ENCODE measurements at regions not wholly inside any gene's neighbourhood (a gene's known extent, or its start where the extent isn't known, plus 50 kb on each side); places are given as distances from the start of the nearest gene placed in this dataset.

DNA sequence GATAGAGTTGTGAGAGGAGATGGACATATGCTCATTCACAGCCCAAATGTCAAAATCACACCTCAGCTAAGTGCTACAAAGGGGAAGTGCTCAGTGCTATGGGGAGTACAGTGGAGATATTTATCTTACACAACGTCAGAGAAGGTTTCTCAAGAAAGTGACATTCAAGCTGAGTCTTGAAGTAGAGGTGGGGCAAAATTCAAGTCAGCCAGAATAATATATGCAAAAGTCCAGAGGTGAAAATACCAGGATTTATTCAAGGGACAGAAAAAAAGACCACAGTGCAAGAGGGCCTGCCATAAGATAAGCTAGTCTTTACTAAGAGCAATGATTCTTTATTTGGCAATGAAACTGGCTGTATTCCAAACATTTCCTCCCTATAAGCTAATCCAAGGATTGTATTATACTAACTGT lies 327.8 kb upstream of the PIK3R1 start:
- POLR2A ChIA-PET (ENCODE audit: unreplicated experiment): no interaction called here
- H3K36me3 ChIP-seq (ENCODE audit: low read depth): no peaks in the 10 kb centered on the region
- no peaks in the 10 kb centered on the region for H3F3A ChIP-seq (ENCODE audit: insufficient read depth, low read depth)
- no peaks in the 10 kb centered on the region for H3K79me2 ChIP-seq (ENCODE audit: low read depth)
- no peaks in the 10 kb centered on the region for H4K20me1 ChIP-seq (ENCODE audit: insufficient read depth)
- H3K9me2 ChIP-seq (ENCODE audit: insufficient read depth): no peaks in the 10 kb centered on the region
- DNase-seq: no peak
- no peaks in the 10 kb centered on the region for H3K9me3 ChIP-seq (ENCODE audit: insufficient read depth, low read depth)
- no peaks in the 10 kb centered on the region for H3K4me1 ChIP-seq (replicated peaks; ENCODE audit: insufficient read depth)
- no peak overlapping the region for H2AFZ ChIP-seq
- TF ChIP-seq EZH2 (IDR thresholded peaks at IDR 0.05; ENCODE audit: low read depth): no peak
- TF ChIP-seq, protein P1, sequence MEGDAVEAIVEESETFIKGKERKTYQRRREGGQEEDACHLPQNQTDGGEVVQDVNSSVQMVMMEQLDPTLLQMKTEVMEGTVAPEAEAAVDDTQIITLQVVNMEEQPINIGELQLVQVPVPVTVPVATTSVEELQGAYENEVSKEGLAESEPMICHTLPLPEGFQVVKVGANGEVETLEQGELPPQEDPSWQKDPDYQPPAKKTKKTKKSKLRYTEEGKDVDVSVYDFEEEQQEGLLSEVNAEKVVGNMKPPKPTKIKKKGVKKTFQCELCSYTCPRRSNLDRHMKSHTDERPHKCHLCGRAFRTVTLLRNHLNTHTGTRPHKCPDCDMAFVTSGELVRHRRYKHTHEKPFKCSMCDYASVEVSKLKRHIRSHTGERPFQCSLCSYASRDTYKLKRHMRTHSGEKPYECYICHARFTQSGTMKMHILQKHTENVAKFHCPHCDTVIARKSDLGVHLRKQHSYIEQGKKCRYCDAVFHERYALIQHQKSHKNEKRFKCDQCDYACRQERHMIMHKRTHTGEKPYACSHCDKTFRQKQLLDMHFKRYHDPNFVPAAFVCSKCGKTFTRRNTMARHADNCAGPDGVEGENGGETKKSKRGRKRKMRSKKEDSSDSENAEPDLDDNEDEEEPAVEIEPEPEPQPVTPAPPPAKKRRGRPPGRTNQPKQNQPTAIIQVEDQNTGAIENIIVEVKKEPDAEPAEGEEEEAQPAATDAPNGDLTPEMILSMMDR (conservative IDR thresholded peaks at IDR 0.05): no peak
- no peak overlapping the region for H3K27ac ChIP-seq
- H3K27me3 ChIP-seq (ENCODE audit: insufficient read depth, low read depth): no peaks in the 10 kb centered on the region
- CTCF ChIA-PET: no interaction called here
- no peak overlapping the region for H3K4me3 ChIP-seq
- no peak overlapping the region for H3K4me2 ChIP-seq
- intact Hi-C loops (cut with micrococcal nuclease; ENCODE audit: unreplicated experiment): no loop called here
- no TSS peak for BruUV-seq (replicated peaks)

DNA sequence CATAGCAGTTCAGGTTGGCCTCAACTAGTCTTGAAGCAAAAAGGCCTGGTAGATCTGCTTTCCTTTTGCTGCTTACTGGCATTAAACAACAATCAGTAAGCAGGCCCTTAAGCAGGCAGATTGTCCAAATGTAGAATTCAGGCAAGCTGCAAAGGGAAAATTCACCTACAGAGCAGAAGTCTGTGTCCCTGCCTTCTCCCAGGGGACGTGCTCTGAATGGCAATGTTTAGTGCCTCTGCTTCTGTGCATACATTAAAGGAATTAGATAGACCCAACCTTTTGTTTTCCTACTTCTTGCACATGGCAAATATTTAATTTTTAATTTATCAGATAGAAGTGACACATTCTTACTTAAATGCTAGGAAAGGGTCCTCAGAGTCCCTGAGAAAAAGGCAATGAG lies 328.8 kb upstream of the PIK3R1 start:
- H3K79me2 ChIP-seq (ENCODE audit: low read depth): no peaks in the 10 kb centered on the region
- no peaks in the 10 kb centered on the region for H4K20me1 ChIP-seq (ENCODE audit: insufficient read depth)
- no peaks in the 10 kb centered on the region for H3K9me3 ChIP-seq (ENCODE audit: insufficient read depth, low read depth)
- H3K27me3 ChIP-seq (ENCODE audit: insufficient read depth, low read depth): no peaks in the 10 kb centered on the region
- no peaks in the 10 kb centered on the region for H3F3A ChIP-seq (ENCODE audit: insufficient read depth, low read depth)
- no peak overlapping the region for H3K4me3 ChIP-seq
- no peak overlapping the region for H2AFZ ChIP-seq
- DNase-seq: no peak
- TF ChIP-seq, protein P1 (conservative IDR thresholded peaks at IDR 0.05): no peak
- TF ChIP-seq EZH2 (IDR thresholded peaks at IDR 0.05; ENCODE audit: low read depth): no peak
- intact Hi-C loops (cut with micrococcal nuclease; ENCODE audit: unreplicated experiment): no loop called here
- ChIA-PET POLR2A (ENCODE audit: unreplicated experiment) (no interaction called here), CTCF (no interaction called here)
- H3K4me1 ChIP-seq (replicated peaks; ENCODE audit: insufficient read depth): no peaks in the 10 kb centered on the region
- BruUV-seq (replicated peaks): no TSS peak
- no peaks in the 10 kb centered on the region for H3K9me2 ChIP-seq (ENCODE audit: insufficient read depth)
- no peaks in the 10 kb centered on the region for H3K36me3 ChIP-seq (ENCODE audit: low read depth)
- no peak overlapping the region for H3K27ac ChIP-seq
- H3K4me2 ChIP-seq: no peak overlapping the region

DNA sequence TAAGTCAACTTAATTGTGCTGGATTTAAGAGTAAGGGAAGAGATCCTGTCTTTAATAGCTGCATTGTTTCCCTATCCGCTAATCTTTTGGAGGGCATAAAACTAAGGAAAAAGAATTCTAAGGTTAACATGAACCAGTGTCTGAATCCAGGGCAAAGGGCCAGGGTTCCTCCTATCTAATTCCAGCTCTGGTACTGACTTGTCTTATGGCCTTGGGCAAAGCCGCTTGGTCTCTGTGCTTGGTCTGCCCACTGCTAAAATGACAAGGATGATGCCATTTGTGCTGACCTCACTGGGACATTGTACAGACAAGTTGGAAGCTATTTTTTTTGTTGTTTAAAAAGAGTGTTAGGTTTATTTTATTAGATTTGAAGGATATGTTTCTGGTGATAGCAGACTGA lies 334.7 kb upstream of the PIK3R1 start:
- H3F3A ChIP-seq (ENCODE audit: insufficient read depth, low read depth): no peaks in the 10 kb centered on the region
- no TSS peak for BruUV-seq (replicated peaks)
- TF ChIP-seq, protein P1 (conservative IDR thresholded peaks at IDR 0.05): no peak
- TF ChIP-seq EZH2 (IDR thresholded peaks at IDR 0.05; ENCODE audit: low read depth): no peak
- no peaks in the 10 kb centered on the region for H3K4me1 ChIP-seq (replicated peaks; ENCODE audit: insufficient read depth)
- H4K20me1 ChIP-seq (ENCODE audit: insufficient read depth): no peaks in the 10 kb centered on the region
- POLR2A ChIA-PET (ENCODE audit: unreplicated experiment): interaction anchor here (0.5 kb wide), 1 partner anchor 335 kb away, joined by 3 read pairs; no protein-coding TSS in a partner anchor
- H3K4me3 ChIP-seq: no peak overlapping the region
- no peak for DNase-seq
- no peak overlapping the region for H2AFZ ChIP-seq
- H3K79me2 ChIP-seq (ENCODE audit: low read depth): no peaks in the 10 kb centered on the region
- no peaks in the 10 kb centered on the region for H3K9me2 ChIP-seq (ENCODE audit: insufficient read depth)
- CTCF ChIA-PET: no interaction called here
- intact Hi-C loops (cut with micrococcal nuclease; ENCODE audit: unreplicated experiment): no loop called here
- H3K9me3 ChIP-seq (ENCODE audit: insufficient read depth, low read depth): no peaks in the 10 kb centered on the region
- no peak overlapping the region for H3K27ac ChIP-seq
- no peak overlapping the region for H3K4me2 ChIP-seq
- no peaks in the 10 kb centered on the region for H3K36me3 ChIP-seq (ENCODE audit: low read depth)
- no peaks in the 10 kb centered on the region for H3K27me3 ChIP-seq (ENCODE audit: insufficient read depth, low read depth)
